ENCODE measurements at regions not wholly inside any gene's neighbourhood (a gene's known extent, or its start where the extent isn't known, plus 50 kb on each side); places are given as distances from the start of the nearest gene placed in this dataset.

GRCh38 chr2:40036241-40036640 is 257.2 kb upstream of the THUMPD2 start:
- TF ChIP-seq POLR2A (IDR thresholded peaks at IDR 0.05; ENCODE audit: low read depth, low read length), result no peak
- no peak for TF ChIP-seq KDM1A (IDR thresholded peaks at IDR 0.05; ENCODE audit: borderline replicate concordance)
- TF ChIP-seq RAD21 (IDR thresholded peaks at IDR 0.05; ENCODE audit: insufficient read depth, low read depth, low read length), result no peak
- no peak for TF ChIP-seq SPI1 (IDR thresholded peaks at IDR 0.05; ENCODE audit: borderline replicate concordance, insufficient read depth, low read depth, low read length)
- no peak for TF ChIP-seq RCOR1 (conservative IDR thresholded peaks at IDR 0.05; ENCODE audit: low read depth, low read length)
- TF ChIP-seq MXI1 (IDR thresholded peaks at IDR 0.05; ENCODE audit: low read depth, low read length), result no peak
- no peak for TF ChIP-seq RFX5 (IDR thresholded peaks at IDR 0.05; ENCODE audit: low read depth, low read length)
- TF ChIP-seq ELK1 (IDR thresholded peaks at IDR 0.05; ENCODE audit: low read depth, low read length), result no peak
- TF ChIP-seq EZH2 (IDR thresholded peaks at IDR 0.05; ENCODE audit: borderline replicate concordance, control insufficient read depth, low read depth, low read length), result no peak
- no peak for TF ChIP-seq ZSCAN29 (IDR thresholded peaks at IDR 0.05)
- no peak for TF ChIP-seq SUZ12 (IDR thresholded peaks at IDR 0.05; ENCODE audit: unreplicated experiment)
- TF ChIP-seq EP300 (IDR thresholded peaks at IDR 0.05; ENCODE audit: borderline replicate concordance in 1 of 2, control insufficient read depth in 1 of 2, low read depth in 2 of 2, low read length in 2 of 2), result no peak
- no peak for TF ChIP-seq NKRF (conservative IDR thresholded peaks at IDR 0.05)
- TF ChIP-seq NR2F1 (conservative IDR thresholded peaks at IDR 0.05), result no peak

Data from GM12878 (cell line).